GM23338 (cell line): ENCODE measurements at regions not wholly inside any gene's neighbourhood (a gene's known extent, or its start where the extent isn't known, plus 50 kb on each side); places are given as distances from the start of the nearest gene placed in this dataset.

Source experiments
- ATAC-seq: fragments of 200-7000 bp; cut with Tn5 transposase; 3 replicates; pipeline ENCODE4 v1.9.1; 2020
- DNase-seq: peaks from one replicate; pipeline ENCODE4 v3.0.0-alpha.2; 2015; ENCODE audit warnings: low spot score
- H2AFZ ChIP-seq: fragments of 200-600 bp; sonication (generic); 2 replicates; pipeline ENCODE4 v1.8.0; 2016; ENCODE audit warnings: antibody characterized with exemption, mild to moderate bottlenecking, moderate library complexity
- H3F3A ChIP-seq: fragments of 200-600 bp; sonication (generic); replicated peaks from 2 replicates; pipeline ENCODE4 v1.8.0; 2017; ENCODE audit warnings: antibody characterized with exemption, mixed run types, low read depth
- H3K27ac ChIP-seq: fragments of 200-600 bp; sonication (generic); 2 replicates; pipeline ENCODE4 v1.6.1; 2016; ENCODE audit warnings: low read depth
- H3K27me3 ChIP-seq: fragments of 200-600 bp; sonication (generic); 2 replicates; pipeline ENCODE4 v1.8.0; 2016; ENCODE audit warnings: mild to moderate bottlenecking, mixed run types, moderate library complexity; ENCODE audit not compliant: insufficient read depth
- H3K36me3 ChIP-seq: fragments of 200-600 bp; sonication (generic); 2 replicates; pipeline ENCODE4 v1.8.0; 2016; ENCODE audit warnings: mild to moderate bottlenecking; ENCODE audit not compliant: insufficient read depth
- H3K4me1 ChIP-seq: fragments of 200-600 bp; sonication (generic); 2 replicates; pipeline ENCODE4 v1.8.0; 2016; ENCODE audit warnings: mild to moderate bottlenecking, moderate library complexity; ENCODE audit not compliant: insufficient read depth
- H3K4me2 ChIP-seq: fragments of 200-600 bp; sonication (generic); 2 replicates; pipeline ENCODE4 v1.7.1; 2017; ENCODE audit warnings: mixed run types
- H3K4me3 ChIP-seq: fragments of 200-600 bp; sonication (generic); 2 replicates; pipeline ENCODE4 v1.6.1; 2016; ENCODE audit warnings: mixed run types
- H3K79me2 ChIP-seq: fragments of 200-600 bp; sonication (generic); replicated peaks from 2 replicates; pipeline ENCODE4 v1.8.0; 2017; ENCODE audit warnings: mild to moderate bottlenecking; ENCODE audit not compliant: insufficient read depth
- H3K9me2 ChIP-seq: fragments of 200-600 bp; sonication (generic); 2 replicates; pipeline ENCODE4 v1.8.0; 2017; ENCODE audit not compliant: insufficient read depth
- H4K20me1 ChIP-seq: fragments of 200-600 bp; sonication (generic); replicated peaks from 2 replicates; pipeline ENCODE4 v1.8.0; 2017; ENCODE audit warnings: mild to moderate bottlenecking; ENCODE audit not compliant: insufficient read depth
- H3K27ac Mint-ChIP-seq: 2 replicates; pipeline ENCODE4 v1.8.0; 2020; ENCODE audit warnings: inconsistent platforms, mild to moderate bottlenecking, moderate library complexity, mixed read lengths
- H3K27me3 Mint-ChIP-seq: 3 replicates; pipeline ENCODE4 v1.8.0; 2022; ENCODE audit warnings: low read depth, mild to moderate bottlenecking, moderate library complexity, mixed read lengths, inconsistent platforms; ENCODE audit not compliant: insufficient read depth, poor library complexity
- H3K36me3 Mint-ChIP-seq: 3 replicates; pipeline ENCODE4 v1.8.0; 2021; ENCODE audit warnings: low read depth, mild to moderate bottlenecking, inconsistent platforms, moderate library complexity, mixed read lengths
- H3K4me1 Mint-ChIP-seq: 3 replicates; pipeline ENCODE4 v1.8.0; 2020; ENCODE audit warnings: mild to moderate bottlenecking, inconsistent platforms, mixed read lengths
- H3K4me3 Mint-ChIP-seq: 3 replicates; pipeline ENCODE4 v1.8.0; 2021; ENCODE audit warnings: moderate library complexity, mild to moderate bottlenecking, inconsistent platforms, mixed read lengths
- H3K9me3 Mint-ChIP-seq: 3 replicates; pipeline ENCODE4 v1.8.0; 2020; ENCODE audit warnings: moderate library complexity, mild to moderate bottlenecking, inconsistent platforms, mixed read lengths
- CREB1 ChIP-seq: fragments of 250-450 bp; sonication (Bioruptor Pico); IDR thresholded peaks from 2 replicates; pipeline ENCODE4 v1.5.0; 2020; ENCODE audit warnings: low read depth, mild to moderate bottlenecking, moderate library complexity
- EZH2 ChIP-seq: fragments of 200-600 bp; sonication (generic); IDR thresholded peaks from one replicate; pipeline ENCODE4 v1.8.0; 2017; ENCODE audit warnings: antibody characterized with exemption, mild to moderate bottlenecking, low read depth; ENCODE audit not compliant: unreplicated experiment
- EZH2phosphoT487 ChIP-seq: fragments of 200-600 bp; sonication (generic); IDR thresholded peaks from one replicate; pipeline ENCODE4 v1.8.1; 2018; ENCODE audit warnings: antibody characterized with exemption; ENCODE audit not compliant: unreplicated experiment
- JUNB ChIP-seq: IDR thresholded peaks from one replicate; pipeline ENCODE4 v1.6.1; 2016; ENCODE audit warnings: antibody characterized with exemption; ENCODE audit not compliant: unreplicated experiment
- NANOG ChIP-seq: IDR thresholded peaks from 2 replicates; pipeline ENCODE4 v1.6.1; 2016; ENCODE audit warnings: antibody characterized with exemption, borderline replicate concordance
- POLR2AphosphoS5 ChIP-seq: IDR thresholded peaks from 2 replicates; pipeline ENCODE4 v1.6.1; 2016; ENCODE audit warnings: antibody characterized with exemption, low read depth
- STAT1 ChIP-seq: IDR thresholded peaks from one replicate; pipeline ENCODE4 v1.6.1; 2016; ENCODE audit warnings: antibody characterized with exemption; ENCODE audit not compliant: unreplicated experiment
- ZNF114 ChIP-seq: fragments of 250-450 bp; sonication (Bioruptor Pico); IDR thresholded peaks from 2 replicates; pipeline ENCODE4 v1.5.0; 2020; ENCODE audit warnings: mild to moderate bottlenecking, moderate library complexity
- ZNF331 ChIP-seq: fragments of 250-450 bp; sonication (Bioruptor Pico); IDR thresholded peaks from 2 replicates; pipeline ENCODE4 v1.5.0; 2020; ENCODE audit warnings: low read depth, mild to moderate bottlenecking, moderate library complexity
- TF ChIP-seq, protein P1 (sequence below): fragments of 250-450 bp; sonication (Bioruptor Pico); IDR thresholded peaks from 2 replicates; pipeline ENCODE4 v1.5.0; 2020; ENCODE audit warnings: mild to moderate bottlenecking, moderate library complexity
- TF ChIP-seq, protein P2 (sequence below): IDR thresholded peaks from 2 replicates; pipeline ENCODE4 v1.6.1; 2016; ENCODE audit warnings: antibody characterized with exemption
- TF ChIP-seq, protein P3 (sequence below), 2 experiments: fragments of 200-600 bp in 1 of 2; sonication (generic) in 1 of 2; conservative IDR thresholded peaks; 2 replicates each; pipeline versions ENCODE4 v1.5.1 to v1.6.1; 2016 to 2017; ENCODE audit warnings: antibody characterized with exemption in 2 of 2, low read depth in 2 of 2, mild to moderate bottlenecking in 2 of 2, moderate library complexity in 1 of 2
- TF ChIP-seq, protein P4 (sequence below): IDR thresholded peaks from one replicate; pipeline ENCODE4 v1.6.1; 2018; ENCODE audit warnings: antibody characterized with exemption; ENCODE audit not compliant: unreplicated experiment

DNA sequence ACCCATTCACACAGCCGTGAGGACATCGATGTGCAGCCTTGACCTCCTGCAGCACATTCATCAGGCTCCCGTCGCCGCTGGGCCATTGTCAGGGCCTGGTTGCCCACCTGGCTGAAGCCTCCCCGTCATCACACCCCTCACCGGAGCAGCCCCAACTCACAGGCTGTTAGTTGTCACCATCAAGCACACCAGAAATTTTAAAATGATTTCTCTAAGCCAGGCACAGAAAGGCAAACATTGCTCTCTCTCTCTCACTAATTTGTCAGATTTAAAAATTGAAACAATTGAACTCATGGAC is 167.1 kb downstream of the RTP5 start:
- no peaks in the 10 kb centered on the region for H3F3A ChIP-seq
- TF ChIP-seq NANOG (no peak), ZNF331 (CRISPR knock-in tag) (no peak), JUNB (no peak), EZH2 (no peak), ZNF114 (CRISPR knock-in tag) (no peak), EZH2phosphoT487 (no peak), POLR2AphosphoS5 (no peak), CREB1 (CRISPR knock-in tag) (no peak), STAT1 (no peak)
- TF ChIP-seq, protein P1, sequence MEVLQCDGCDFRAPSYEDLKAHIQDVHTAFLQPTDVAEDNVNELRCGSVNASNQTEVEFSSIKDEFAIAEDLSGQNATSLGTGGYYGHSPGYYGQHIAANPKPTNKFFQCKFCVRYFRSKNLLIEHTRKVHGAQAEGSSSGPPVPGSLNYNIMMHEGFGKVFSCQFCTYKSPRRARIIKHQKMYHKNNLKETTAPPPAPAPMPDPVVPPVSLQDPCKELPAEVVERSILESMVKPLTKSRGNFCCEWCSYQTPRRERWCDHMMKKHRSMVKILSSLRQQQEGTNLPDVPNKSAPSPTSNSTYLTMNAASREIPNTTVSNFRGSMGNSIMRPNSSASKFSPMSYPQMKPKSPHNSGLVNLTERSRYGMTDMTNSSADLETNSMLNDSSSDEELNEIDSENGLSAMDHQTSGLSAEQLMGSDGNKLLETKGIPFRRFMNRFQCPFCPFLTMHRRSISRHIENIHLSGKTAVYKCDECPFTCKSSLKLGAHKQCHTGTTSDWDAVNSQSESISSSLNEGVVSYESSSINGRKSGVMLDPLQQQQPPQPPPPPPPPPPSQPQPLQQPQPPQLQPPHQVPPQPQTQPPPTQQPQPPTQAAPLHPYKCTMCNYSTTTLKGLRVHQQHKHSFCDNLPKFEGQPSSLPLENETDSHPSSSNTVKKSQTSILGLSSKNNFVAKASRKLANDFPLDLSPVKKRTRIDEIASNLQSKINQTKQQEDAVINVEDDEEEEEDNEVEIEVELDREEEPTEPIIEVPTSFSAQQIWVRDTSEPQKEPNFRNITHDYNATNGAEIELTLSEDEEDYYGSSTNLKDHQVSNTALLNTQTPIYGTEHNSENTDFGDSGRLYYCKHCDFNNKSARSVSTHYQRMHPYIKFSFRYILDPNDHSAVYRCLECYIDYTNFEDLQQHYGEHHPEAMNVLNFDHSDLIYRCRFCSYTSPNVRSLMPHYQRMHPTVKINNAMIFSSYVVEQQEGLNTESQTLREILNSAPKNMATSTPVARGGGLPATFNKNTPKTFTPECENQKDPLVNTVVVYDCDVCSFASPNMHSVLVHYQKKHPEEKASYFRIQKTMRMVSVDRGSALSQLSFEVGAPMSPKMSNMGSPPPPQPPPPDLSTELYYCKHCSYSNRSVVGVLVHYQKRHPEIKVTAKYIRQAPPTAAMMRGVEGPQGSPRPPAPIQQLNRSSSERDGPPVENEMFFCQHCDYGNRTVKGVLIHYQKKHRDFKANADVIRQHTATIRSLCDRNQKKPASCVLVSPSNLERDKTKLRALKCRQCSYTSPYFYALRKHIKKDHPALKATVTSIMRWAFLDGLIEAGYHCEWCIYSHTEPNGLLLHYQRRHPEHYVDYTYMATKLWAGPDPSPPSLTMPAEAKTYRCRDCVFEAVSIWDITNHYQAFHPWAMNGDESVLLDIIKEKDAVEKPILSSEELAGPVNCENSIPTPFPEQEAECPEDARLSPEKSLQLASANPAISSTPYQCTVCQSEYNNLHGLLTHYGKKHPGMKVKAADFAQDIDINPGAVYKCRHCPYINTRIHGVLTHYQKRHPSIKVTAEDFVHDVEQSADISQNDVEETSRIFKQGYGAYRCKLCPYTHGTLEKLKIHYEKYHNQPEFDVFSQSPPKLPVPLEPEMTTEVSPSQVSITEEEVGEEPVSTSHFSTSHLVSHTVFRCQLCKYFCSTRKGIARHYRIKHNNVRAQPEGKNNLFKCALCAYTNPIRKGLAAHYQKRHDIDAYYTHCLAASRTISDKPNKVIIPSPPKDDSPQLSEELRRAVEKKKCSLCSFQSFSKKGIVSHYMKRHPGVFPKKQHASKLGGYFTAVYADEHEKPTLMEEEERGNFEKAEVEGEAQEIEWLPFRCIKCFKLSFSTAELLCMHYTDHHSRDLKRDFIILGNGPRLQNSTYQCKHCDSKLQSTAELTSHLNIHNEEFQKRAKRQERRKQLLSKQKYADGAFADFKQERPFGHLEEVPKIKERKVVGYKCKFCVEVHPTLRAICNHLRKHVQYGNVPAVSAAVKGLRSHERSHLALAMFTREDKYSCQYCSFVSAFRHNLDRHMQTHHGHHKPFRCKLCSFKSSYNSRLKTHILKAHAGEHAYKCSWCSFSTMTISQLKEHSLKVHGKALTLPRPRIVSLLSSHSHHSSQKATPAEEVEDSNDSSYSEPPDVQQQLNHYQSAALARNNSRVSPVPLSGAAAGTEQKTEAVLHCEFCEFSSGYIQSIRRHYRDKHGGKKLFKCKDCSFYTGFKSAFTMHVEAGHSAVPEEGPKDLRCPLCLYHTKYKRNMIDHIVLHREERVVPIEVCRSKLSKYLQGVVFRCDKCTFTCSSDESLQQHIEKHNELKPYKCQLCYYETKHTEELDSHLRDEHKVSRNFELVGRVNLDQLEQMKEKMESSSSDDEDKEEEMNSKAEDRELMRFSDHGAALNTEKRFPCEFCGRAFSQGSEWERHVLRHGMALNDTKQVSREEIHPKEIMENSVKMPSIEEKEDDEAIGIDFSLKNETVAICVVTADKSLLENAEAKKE (CRISPR knock-in tag): no peak
- TF ChIP-seq, protein P2, sequence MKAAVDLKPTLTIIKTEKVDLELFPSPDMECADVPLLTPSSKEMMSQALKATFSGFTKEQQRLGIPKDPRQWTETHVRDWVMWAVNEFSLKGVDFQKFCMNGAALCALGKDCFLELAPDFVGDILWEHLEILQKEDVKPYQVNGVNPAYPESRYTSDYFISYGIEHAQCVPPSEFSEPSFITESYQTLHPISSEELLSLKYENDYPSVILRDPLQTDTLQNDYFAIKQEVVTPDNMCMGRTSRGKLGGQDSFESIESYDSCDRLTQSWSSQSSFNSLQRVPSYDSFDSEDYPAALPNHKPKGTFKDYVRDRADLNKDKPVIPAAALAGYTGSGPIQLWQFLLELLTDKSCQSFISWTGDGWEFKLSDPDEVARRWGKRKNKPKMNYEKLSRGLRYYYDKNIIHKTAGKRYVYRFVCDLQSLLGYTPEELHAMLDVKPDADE: no peak
- TF ChIP-seq, protein P3, sequence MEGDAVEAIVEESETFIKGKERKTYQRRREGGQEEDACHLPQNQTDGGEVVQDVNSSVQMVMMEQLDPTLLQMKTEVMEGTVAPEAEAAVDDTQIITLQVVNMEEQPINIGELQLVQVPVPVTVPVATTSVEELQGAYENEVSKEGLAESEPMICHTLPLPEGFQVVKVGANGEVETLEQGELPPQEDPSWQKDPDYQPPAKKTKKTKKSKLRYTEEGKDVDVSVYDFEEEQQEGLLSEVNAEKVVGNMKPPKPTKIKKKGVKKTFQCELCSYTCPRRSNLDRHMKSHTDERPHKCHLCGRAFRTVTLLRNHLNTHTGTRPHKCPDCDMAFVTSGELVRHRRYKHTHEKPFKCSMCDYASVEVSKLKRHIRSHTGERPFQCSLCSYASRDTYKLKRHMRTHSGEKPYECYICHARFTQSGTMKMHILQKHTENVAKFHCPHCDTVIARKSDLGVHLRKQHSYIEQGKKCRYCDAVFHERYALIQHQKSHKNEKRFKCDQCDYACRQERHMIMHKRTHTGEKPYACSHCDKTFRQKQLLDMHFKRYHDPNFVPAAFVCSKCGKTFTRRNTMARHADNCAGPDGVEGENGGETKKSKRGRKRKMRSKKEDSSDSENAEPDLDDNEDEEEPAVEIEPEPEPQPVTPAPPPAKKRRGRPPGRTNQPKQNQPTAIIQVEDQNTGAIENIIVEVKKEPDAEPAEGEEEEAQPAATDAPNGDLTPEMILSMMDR (conservative IDR thresholded peaks at IDR 0.05; ENCODE audit: low read depth in 2 of 2): no peak
- TF ChIP-seq, protein P4, sequence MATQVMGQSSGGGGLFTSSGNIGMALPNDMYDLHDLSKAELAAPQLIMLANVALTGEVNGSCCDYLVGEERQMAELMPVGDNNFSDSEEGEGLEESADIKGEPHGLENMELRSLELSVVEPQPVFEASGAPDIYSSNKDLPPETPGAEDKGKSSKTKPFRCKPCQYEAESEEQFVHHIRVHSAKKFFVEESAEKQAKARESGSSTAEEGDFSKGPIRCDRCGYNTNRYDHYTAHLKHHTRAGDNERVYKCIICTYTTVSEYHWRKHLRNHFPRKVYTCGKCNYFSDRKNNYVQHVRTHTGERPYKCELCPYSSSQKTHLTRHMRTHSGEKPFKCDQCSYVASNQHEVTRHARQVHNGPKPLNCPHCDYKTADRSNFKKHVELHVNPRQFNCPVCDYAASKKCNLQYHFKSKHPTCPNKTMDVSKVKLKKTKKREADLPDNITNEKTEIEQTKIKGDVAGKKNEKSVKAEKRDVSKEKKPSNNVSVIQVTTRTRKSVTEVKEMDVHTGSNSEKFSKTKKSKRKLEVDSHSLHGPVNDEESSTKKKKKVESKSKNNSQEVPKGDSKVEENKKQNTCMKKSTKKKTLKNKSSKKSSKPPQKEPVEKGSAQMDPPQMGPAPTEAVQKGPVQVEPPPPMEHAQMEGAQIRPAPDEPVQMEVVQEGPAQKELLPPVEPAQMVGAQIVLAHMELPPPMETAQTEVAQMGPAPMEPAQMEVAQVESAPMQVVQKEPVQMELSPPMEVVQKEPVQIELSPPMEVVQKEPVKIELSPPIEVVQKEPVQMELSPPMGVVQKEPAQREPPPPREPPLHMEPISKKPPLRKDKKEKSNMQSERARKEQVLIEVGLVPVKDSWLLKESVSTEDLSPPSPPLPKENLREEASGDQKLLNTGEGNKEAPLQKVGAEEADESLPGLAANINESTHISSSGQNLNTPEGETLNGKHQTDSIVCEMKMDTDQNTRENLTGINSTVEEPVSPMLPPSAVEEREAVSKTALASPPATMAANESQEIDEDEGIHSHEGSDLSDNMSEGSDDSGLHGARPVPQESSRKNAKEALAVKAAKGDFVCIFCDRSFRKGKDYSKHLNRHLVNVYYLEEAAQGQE: no peak
- H3K4me2 ChIP-seq: no peak overlapping the region
- no peak overlapping the region for H3K4me3 ChIP-seq
- Mint-ChIP-seq H3K9me3 (no peaks in the 10 kb centered on the region), H3K36me3 (no peaks in the 10 kb centered on the region), H3K4me3 (no peak overlapping the region), H3K4me1 (peaks cover 16% of the 10 kb centered on the region), H3K27ac (no peak overlapping the region), H3K27me3 (peaks cover 31% of the 10 kb centered on the region)
- H3K79me2 ChIP-seq: no peaks in the 10 kb centered on the region
- no peaks in the 10 kb centered on the region for H3K36me3 ChIP-seq
- DNase-seq (no peak), ATAC-seq (no peak)
- H3K9me2 ChIP-seq: no peaks in the 10 kb centered on the region
- peaks cover 3% of the 10 kb centered on the region; the same call in 1 of the 2 replicates for H4K20me1 ChIP-seq
- H2AFZ ChIP-seq: no peak overlapping the region
- H3K27ac ChIP-seq: no peak overlapping the region
- no peaks in the 10 kb centered on the region for H3K4me1 ChIP-seq
- peaks cover 38% of the 10 kb centered on the region for H3K27me3 ChIP-seq
